ENCODE measurements at regions not wholly inside any gene's neighbourhood (a gene's known extent, or its start where the extent isn't known, plus 50 kb on each side); places are given as distances from the start of the nearest gene placed in this dataset.

DNA sequence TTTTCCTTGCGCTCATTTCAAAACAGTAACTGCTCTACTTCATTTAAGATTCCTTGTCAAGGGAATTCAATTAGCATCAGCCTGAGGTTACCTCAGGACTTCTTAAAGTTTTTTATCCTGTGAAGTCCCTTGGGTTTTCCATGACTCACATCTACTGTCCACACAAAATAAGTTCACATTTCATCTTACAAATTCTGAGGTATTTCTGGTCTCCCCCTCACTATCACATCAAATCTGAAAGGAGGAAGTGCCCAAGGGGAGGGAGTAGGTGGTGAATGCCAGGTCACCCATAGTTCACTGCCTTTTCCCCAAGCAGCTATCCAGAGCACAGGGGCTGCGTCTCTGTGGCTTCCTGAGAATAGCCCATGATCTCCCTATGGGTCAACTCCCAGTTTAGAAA is 227.1 kb upstream of the NREP start:
- H3K27me3 ChIP-seq = no peaks in the 10 kb centered on the region
- H3K4me1 ChIP-seq = no peaks in the 10 kb centered on the region
- H3K4me3 ChIP-seq = no peak overlapping the region
- H3K36me3 ChIP-seq = no peaks in the 10 kb centered on the region
- TF ChIP-seq POLR2A (IDR thresholded peaks at IDR 0.05) = no peak
- TF ChIP-seq, protein P1, sequence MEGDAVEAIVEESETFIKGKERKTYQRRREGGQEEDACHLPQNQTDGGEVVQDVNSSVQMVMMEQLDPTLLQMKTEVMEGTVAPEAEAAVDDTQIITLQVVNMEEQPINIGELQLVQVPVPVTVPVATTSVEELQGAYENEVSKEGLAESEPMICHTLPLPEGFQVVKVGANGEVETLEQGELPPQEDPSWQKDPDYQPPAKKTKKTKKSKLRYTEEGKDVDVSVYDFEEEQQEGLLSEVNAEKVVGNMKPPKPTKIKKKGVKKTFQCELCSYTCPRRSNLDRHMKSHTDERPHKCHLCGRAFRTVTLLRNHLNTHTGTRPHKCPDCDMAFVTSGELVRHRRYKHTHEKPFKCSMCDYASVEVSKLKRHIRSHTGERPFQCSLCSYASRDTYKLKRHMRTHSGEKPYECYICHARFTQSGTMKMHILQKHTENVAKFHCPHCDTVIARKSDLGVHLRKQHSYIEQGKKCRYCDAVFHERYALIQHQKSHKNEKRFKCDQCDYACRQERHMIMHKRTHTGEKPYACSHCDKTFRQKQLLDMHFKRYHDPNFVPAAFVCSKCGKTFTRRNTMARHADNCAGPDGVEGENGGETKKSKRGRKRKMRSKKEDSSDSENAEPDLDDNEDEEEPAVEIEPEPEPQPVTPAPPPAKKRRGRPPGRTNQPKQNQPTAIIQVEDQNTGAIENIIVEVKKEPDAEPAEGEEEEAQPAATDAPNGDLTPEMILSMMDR (IDR thresholded peaks at IDR 0.05) = no peak
- intact Hi-C loops (cut with DNase I) = no loop called here
- no peak for DNase-seq
- H3K9me3 ChIP-seq = no peaks in the 10 kb centered on the region
- WGBS, 2 donors = 57 to 69% methylated on average over 2 of the region's 2 CpGs
- H3K27ac ChIP-seq = no peak overlapping the region

DNA sequence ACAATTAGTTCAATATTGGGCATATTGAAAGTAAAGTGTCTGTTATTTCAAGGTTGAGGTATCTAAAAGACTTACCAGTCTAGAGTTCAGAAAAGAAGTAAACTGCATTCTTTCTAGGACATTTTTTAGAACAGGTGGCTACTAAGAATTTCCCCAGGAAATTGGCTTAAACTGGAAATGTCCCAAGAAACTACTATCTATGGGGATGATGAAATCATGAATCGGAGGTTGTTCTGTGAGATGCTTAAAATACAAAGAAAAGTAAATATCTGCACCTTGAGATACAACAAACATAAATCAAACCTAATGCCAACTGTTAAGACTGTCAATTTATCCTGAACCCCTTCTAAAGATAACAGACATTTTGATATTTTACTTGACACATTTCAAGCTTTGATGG is 226.5 kb upstream of the NREP start:
- WGBS, 2 donors = 23 to 26% methylated on average over 1 of the region's 1 CpG
- no peak for DNase-seq
- H3K4me1 ChIP-seq = no peaks in the 10 kb centered on the region
- TF ChIP-seq, protein P1 (IDR thresholded peaks at IDR 0.05) = no peak
- no peak for TF ChIP-seq POLR2A (IDR thresholded peaks at IDR 0.05)
- no peaks in the 10 kb centered on the region for H3K27me3 ChIP-seq
- H3K4me3 ChIP-seq = no peak overlapping the region
- no peak overlapping the region for H3K27ac ChIP-seq
- no peaks in the 10 kb centered on the region for H3K9me3 ChIP-seq
- no peaks in the 10 kb centered on the region for H3K36me3 ChIP-seq
- intact Hi-C loops (cut with DNase I) = no loop called here

DNA sequence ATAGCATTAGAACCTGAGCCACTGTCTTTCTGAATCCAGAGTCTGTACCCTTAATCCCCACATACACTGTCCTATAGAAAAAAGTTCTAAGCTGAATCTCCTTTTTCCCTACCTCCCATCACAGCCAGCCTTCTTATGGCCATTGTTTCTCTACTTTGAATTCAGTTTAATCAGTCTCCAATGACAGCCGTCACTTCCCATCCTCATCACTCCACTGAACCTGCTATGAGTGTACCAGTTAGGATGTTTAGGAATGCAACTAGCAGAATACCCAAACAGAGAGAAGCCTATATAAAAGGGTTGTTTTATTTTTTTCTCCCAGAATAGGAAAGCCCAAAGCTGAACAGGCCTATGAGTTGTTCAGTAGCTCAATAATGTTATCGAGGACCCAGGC is 220.4 kb upstream of the NREP start:
- no peak overlapping the region for H3K27ac ChIP-seq
- no peak for DNase-seq
- H3K27me3 ChIP-seq = peaks cover 0 to 3% (median 0%) of the 10 kb centered on the region in 4 donors
- TF ChIP-seq, protein P1 (IDR thresholded peaks at IDR 0.05) = no peak
- no peak for TF ChIP-seq POLR2A (IDR thresholded peaks at IDR 0.05)
- H3K4me1 ChIP-seq = no peaks in the 10 kb centered on the region
- H3K9me3 ChIP-seq = no peaks in the 10 kb centered on the region
- intact Hi-C loops (cut with DNase I) = no loop called here
- H3K4me3 ChIP-seq = no peak overlapping the region
- WGBS, 2 donors = 66 to 100% methylated on average over 2 of the region's 2 CpGs
- no peaks in the 10 kb centered on the region for H3K36me3 ChIP-seq

DNA sequence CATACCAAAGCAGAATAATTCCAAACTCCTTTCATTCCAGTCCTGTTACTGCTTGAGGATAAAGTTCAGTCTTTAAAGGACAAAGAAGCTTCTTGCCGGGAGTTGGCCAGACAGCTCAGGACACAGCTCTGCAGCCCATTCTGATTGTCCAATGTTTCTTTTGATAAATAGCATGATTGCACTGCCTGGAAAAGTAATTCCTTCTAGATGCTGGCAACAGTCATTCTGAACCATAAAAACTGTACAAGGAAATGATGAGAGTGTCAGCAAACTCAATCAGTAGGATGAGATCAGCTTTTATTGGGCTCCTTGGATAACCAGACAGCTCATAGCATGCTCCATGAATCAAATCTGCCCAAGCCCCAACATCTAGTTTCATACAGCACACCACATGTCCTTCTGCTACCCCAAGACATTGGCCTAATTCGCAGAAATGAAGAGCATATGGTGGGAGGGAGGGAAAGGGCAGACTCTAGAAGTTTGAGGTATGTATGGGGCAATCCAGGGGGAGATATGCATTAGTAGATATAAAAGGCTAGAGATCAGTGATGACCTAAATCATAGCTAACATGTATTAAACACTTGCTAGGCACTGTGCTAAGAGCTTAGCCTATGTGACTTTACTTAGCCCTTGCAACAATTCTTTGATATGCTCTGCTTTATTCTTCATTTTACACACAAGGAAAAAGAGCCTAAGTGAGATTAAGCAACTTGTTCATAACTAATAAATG is 219.9 kb upstream of the NREP start:
- no peaks in the 10 kb centered on the region for H3K9me3 ChIP-seq
- intact Hi-C loops (cut with DNase I) = no loop called here
- no peak overlapping the region for H3K27ac ChIP-seq
- no peaks in the 10 kb centered on the region for H3K4me1 ChIP-seq
- H3K27me3 ChIP-seq = peaks cover 0 to 3% (median 0%) of the 10 kb centered on the region in 4 donors
- H3K36me3 ChIP-seq = no peaks in the 10 kb centered on the region
- TF ChIP-seq, protein P1 (IDR thresholded peaks at IDR 0.05) = no peak
- TF ChIP-seq POLR2A (IDR thresholded peaks at IDR 0.05) = no peak
- 65 to 85% methylated on average over 2 of the region's 2 CpGs for WGBS, 2 donors
- H3K4me3 ChIP-seq = no peak overlapping the region
- no peak for DNase-seq

DNA sequence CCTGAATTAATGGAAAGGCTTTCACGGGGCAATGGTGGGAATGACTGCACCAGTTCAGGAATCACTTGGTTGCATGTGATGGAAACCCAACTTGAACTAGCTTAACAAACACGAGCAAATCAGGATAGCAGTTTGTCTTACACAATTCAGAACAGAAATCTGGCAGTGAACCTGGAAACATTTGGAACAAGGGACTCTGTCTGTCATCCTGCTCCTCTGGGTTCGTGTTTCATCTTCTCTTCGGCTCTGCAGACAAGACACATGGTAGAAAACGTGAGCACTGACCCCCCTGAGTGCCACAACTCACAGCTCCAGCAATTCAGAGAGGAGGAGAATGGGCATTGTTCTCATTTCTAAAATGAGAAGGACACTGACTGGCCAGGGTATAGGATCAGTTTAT is 218.1 kb upstream of the NREP start:
- no peaks in the 10 kb centered on the region for H3K4me1 ChIP-seq
- H3K36me3 ChIP-seq = no peaks in the 10 kb centered on the region
- H3K9me3 ChIP-seq = no peaks in the 10 kb centered on the region
- peaks cover 0 to 3% (median 0%) of the 10 kb centered on the region in 4 donors for H3K27me3 ChIP-seq
- WGBS, 2 donors = 46 to 67% methylated on average over 5 of the region's 5 CpGs
- H3K4me3 ChIP-seq = no peak overlapping the region
- TF ChIP-seq, protein P1 (IDR thresholded peaks at IDR 0.05) = no peak
- TF ChIP-seq POLR2A (IDR thresholded peaks at IDR 0.05) = no peak
- no peak for DNase-seq
- intact Hi-C loops (cut with DNase I) = no loop called here
- H3K27ac ChIP-seq = no peak overlapping the region

All from esophagus squamous epithelium (tissue), 5 donors.